GM23338 (cell line): ENCODE measurements at regions not wholly inside any gene's neighbourhood (a gene's known extent, or its start where the extent isn't known, plus 50 kb on each side); places are given as distances from the start of the nearest gene placed in this dataset.

Source experiments
- CREB1 ChIP-seq: fragments of 250-450 bp; sonication (Bioruptor Pico); IDR thresholded peaks from 2 replicates; pipeline ENCODE4 v1.5.0; 2020; ENCODE audit warnings: low read depth, mild to moderate bottlenecking, moderate library complexity
- EZH2 ChIP-seq: fragments of 200-600 bp; sonication (generic); IDR thresholded peaks from one replicate; pipeline ENCODE4 v1.8.0; 2017; ENCODE audit warnings: antibody characterized with exemption, mild to moderate bottlenecking, low read depth; ENCODE audit not compliant: unreplicated experiment
- EZH2phosphoT487 ChIP-seq: fragments of 200-600 bp; sonication (generic); IDR thresholded peaks from one replicate; pipeline ENCODE4 v1.8.1; 2018; ENCODE audit warnings: antibody characterized with exemption; ENCODE audit not compliant: unreplicated experiment
- JUNB ChIP-seq: IDR thresholded peaks from one replicate; pipeline ENCODE4 v1.6.1; 2016; ENCODE audit warnings: antibody characterized with exemption; ENCODE audit not compliant: unreplicated experiment
- NANOG ChIP-seq: IDR thresholded peaks from 2 replicates; pipeline ENCODE4 v1.6.1; 2016; ENCODE audit warnings: antibody characterized with exemption, borderline replicate concordance
- POLR2AphosphoS5 ChIP-seq: IDR thresholded peaks from 2 replicates; pipeline ENCODE4 v1.6.1; 2016; ENCODE audit warnings: antibody characterized with exemption, low read depth
- ZNF114 ChIP-seq: fragments of 250-450 bp; sonication (Bioruptor Pico); IDR thresholded peaks from 2 replicates; pipeline ENCODE4 v1.5.0; 2020; ENCODE audit warnings: mild to moderate bottlenecking, moderate library complexity
- TF ChIP-seq, protein P1 (sequence below): IDR thresholded peaks from one replicate; pipeline ENCODE4 v1.6.1; 2018; ENCODE audit warnings: antibody characterized with exemption; ENCODE audit not compliant: unreplicated experiment
- TF ChIP-seq, protein P2 (sequence below), 2 experiments: fragments of 200-600 bp in 1 of 2; sonication (generic) in 1 of 2; conservative IDR thresholded peaks; 2 replicates each; pipeline versions ENCODE4 v1.5.1 to v1.6.1; 2016 to 2017; ENCODE audit warnings: antibody characterized with exemption in 2 of 2, low read depth in 2 of 2, mild to moderate bottlenecking in 2 of 2, moderate library complexity in 1 of 2
- TF ChIP-seq, protein P3 (sequence below): fragments of 250-450 bp; sonication (Bioruptor Pico); IDR thresholded peaks from 2 replicates; pipeline ENCODE4 v1.5.0; 2020; ENCODE audit warnings: mild to moderate bottlenecking, moderate library complexity

DNA sequence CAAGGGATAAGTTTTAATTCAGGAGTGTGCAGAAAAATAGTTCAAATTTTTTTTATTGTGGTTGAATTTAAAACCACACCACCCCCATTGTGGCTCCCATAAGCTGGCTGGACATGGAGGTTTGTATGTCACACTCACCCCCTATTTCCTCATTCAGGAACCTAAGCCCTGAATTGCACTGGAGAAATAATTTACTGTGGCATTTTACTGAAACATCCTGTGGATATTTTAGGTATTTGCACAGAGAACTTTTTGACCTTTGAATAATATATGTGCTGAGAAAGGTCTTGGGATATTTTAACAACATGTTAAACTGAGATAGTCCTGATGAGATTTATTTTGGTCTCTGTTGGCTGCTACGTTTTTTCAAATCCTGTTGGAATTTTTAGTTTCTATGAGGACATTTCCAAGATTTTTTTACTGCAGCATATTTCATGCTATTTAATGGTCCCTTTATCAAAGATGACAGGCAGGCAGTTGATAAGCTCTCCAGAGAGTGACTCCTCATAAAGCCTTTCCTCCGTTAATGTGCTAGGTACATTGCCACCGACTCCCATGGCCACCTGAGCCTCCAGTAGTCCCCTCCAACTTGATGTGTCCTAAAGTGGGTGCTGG, 51.2 kb upstream of the PALM2AKAP2 start:
- TF ChIP-seq CREB1 (no peak), EZH2 (no peak), ZNF114 (no peak), JUNB (no peak), POLR2AphosphoS5 (no peak), EZH2phosphoT487 (no peak), NANOG (no peak)
- TF ChIP-seq, protein P1, sequence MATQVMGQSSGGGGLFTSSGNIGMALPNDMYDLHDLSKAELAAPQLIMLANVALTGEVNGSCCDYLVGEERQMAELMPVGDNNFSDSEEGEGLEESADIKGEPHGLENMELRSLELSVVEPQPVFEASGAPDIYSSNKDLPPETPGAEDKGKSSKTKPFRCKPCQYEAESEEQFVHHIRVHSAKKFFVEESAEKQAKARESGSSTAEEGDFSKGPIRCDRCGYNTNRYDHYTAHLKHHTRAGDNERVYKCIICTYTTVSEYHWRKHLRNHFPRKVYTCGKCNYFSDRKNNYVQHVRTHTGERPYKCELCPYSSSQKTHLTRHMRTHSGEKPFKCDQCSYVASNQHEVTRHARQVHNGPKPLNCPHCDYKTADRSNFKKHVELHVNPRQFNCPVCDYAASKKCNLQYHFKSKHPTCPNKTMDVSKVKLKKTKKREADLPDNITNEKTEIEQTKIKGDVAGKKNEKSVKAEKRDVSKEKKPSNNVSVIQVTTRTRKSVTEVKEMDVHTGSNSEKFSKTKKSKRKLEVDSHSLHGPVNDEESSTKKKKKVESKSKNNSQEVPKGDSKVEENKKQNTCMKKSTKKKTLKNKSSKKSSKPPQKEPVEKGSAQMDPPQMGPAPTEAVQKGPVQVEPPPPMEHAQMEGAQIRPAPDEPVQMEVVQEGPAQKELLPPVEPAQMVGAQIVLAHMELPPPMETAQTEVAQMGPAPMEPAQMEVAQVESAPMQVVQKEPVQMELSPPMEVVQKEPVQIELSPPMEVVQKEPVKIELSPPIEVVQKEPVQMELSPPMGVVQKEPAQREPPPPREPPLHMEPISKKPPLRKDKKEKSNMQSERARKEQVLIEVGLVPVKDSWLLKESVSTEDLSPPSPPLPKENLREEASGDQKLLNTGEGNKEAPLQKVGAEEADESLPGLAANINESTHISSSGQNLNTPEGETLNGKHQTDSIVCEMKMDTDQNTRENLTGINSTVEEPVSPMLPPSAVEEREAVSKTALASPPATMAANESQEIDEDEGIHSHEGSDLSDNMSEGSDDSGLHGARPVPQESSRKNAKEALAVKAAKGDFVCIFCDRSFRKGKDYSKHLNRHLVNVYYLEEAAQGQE, result no peak
- TF ChIP-seq, protein P2, sequence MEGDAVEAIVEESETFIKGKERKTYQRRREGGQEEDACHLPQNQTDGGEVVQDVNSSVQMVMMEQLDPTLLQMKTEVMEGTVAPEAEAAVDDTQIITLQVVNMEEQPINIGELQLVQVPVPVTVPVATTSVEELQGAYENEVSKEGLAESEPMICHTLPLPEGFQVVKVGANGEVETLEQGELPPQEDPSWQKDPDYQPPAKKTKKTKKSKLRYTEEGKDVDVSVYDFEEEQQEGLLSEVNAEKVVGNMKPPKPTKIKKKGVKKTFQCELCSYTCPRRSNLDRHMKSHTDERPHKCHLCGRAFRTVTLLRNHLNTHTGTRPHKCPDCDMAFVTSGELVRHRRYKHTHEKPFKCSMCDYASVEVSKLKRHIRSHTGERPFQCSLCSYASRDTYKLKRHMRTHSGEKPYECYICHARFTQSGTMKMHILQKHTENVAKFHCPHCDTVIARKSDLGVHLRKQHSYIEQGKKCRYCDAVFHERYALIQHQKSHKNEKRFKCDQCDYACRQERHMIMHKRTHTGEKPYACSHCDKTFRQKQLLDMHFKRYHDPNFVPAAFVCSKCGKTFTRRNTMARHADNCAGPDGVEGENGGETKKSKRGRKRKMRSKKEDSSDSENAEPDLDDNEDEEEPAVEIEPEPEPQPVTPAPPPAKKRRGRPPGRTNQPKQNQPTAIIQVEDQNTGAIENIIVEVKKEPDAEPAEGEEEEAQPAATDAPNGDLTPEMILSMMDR (conservative IDR thresholded peaks at IDR 0.05; ENCODE audit: low read depth in 2 of 2), result no peak
- TF ChIP-seq, protein P3, sequence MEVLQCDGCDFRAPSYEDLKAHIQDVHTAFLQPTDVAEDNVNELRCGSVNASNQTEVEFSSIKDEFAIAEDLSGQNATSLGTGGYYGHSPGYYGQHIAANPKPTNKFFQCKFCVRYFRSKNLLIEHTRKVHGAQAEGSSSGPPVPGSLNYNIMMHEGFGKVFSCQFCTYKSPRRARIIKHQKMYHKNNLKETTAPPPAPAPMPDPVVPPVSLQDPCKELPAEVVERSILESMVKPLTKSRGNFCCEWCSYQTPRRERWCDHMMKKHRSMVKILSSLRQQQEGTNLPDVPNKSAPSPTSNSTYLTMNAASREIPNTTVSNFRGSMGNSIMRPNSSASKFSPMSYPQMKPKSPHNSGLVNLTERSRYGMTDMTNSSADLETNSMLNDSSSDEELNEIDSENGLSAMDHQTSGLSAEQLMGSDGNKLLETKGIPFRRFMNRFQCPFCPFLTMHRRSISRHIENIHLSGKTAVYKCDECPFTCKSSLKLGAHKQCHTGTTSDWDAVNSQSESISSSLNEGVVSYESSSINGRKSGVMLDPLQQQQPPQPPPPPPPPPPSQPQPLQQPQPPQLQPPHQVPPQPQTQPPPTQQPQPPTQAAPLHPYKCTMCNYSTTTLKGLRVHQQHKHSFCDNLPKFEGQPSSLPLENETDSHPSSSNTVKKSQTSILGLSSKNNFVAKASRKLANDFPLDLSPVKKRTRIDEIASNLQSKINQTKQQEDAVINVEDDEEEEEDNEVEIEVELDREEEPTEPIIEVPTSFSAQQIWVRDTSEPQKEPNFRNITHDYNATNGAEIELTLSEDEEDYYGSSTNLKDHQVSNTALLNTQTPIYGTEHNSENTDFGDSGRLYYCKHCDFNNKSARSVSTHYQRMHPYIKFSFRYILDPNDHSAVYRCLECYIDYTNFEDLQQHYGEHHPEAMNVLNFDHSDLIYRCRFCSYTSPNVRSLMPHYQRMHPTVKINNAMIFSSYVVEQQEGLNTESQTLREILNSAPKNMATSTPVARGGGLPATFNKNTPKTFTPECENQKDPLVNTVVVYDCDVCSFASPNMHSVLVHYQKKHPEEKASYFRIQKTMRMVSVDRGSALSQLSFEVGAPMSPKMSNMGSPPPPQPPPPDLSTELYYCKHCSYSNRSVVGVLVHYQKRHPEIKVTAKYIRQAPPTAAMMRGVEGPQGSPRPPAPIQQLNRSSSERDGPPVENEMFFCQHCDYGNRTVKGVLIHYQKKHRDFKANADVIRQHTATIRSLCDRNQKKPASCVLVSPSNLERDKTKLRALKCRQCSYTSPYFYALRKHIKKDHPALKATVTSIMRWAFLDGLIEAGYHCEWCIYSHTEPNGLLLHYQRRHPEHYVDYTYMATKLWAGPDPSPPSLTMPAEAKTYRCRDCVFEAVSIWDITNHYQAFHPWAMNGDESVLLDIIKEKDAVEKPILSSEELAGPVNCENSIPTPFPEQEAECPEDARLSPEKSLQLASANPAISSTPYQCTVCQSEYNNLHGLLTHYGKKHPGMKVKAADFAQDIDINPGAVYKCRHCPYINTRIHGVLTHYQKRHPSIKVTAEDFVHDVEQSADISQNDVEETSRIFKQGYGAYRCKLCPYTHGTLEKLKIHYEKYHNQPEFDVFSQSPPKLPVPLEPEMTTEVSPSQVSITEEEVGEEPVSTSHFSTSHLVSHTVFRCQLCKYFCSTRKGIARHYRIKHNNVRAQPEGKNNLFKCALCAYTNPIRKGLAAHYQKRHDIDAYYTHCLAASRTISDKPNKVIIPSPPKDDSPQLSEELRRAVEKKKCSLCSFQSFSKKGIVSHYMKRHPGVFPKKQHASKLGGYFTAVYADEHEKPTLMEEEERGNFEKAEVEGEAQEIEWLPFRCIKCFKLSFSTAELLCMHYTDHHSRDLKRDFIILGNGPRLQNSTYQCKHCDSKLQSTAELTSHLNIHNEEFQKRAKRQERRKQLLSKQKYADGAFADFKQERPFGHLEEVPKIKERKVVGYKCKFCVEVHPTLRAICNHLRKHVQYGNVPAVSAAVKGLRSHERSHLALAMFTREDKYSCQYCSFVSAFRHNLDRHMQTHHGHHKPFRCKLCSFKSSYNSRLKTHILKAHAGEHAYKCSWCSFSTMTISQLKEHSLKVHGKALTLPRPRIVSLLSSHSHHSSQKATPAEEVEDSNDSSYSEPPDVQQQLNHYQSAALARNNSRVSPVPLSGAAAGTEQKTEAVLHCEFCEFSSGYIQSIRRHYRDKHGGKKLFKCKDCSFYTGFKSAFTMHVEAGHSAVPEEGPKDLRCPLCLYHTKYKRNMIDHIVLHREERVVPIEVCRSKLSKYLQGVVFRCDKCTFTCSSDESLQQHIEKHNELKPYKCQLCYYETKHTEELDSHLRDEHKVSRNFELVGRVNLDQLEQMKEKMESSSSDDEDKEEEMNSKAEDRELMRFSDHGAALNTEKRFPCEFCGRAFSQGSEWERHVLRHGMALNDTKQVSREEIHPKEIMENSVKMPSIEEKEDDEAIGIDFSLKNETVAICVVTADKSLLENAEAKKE (CRISPR knock-in tag), result no peak
